Epithelial cell of esophagus (primary cell): ENCODE measurements at regions not wholly inside any gene's neighbourhood (a gene's known extent, or its start where the extent isn't known, plus 50 kb on each side); places are given as distances from the start of the nearest gene placed in this dataset.

Experiments used
- DNase-seq: peaks from one replicate; pipeline ENCODE4 v3.0.0; 2010; ENCODE audit warnings: low read depth
- H3K4me3 ChIP-seq: 2 replicates; pipeline ENCODE4 v1.5.1; 2011; ENCODE audit warnings: mild to moderate bottlenecking, low read length, control low read depth
- TF ChIP-seq, protein P1 (sequence below): IDR thresholded peaks from 2 replicates; pipeline ENCODE4 v1.5.1; 2011; ENCODE audit warnings: low read depth, mild to moderate bottlenecking, low read length, control low read depth, inconsistent platforms; ENCODE audit not compliant: insufficient read depth; ENCODE audit errors: missing control alignments

DNA sequence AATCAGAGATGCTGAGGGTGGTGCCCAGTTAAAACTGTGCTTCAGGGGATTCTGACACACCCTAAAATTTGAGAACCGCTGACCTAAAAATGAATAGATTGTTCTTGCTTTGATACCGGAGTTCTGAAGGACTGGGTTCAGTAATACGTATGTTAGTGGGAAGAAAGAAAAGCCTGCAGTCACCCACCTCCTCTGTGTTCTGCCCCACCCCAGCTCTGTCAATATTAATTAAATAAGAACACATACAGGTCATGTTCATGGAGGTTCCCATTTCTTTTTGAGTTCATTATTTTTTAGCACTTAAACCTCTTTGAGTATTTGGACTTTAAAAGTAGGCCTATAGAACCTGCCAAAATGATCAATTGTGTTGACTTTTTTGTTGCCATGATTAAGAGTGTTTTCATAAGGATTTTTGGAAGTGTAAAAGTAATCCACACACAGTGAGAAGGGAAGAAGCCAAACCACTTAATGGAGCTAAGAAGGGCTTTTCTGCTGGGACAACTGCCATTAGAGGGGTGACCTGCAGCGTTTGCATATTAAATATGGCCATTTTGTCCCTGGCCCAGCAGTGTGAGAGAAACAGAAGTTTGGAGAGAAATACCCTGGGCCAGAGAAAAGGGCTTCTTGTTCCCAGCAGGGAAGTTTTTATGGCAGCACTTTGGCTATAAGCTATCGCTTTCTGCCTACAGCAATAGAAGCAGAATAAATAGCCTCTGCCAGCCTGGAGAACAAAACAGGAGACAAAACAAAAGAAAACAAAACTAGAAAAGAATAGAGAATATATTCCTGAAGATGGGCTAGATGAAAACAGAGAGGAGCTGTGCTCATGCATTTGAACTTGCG is 80.7 kb upstream of the RNF152 start:
- no peak for DNase-seq
- no peak overlapping the region for H3K4me3 ChIP-seq
- TF ChIP-seq, protein P1, sequence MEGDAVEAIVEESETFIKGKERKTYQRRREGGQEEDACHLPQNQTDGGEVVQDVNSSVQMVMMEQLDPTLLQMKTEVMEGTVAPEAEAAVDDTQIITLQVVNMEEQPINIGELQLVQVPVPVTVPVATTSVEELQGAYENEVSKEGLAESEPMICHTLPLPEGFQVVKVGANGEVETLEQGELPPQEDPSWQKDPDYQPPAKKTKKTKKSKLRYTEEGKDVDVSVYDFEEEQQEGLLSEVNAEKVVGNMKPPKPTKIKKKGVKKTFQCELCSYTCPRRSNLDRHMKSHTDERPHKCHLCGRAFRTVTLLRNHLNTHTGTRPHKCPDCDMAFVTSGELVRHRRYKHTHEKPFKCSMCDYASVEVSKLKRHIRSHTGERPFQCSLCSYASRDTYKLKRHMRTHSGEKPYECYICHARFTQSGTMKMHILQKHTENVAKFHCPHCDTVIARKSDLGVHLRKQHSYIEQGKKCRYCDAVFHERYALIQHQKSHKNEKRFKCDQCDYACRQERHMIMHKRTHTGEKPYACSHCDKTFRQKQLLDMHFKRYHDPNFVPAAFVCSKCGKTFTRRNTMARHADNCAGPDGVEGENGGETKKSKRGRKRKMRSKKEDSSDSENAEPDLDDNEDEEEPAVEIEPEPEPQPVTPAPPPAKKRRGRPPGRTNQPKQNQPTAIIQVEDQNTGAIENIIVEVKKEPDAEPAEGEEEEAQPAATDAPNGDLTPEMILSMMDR: no peak

- TF ChIP-seq, protein P1: no peak
- no peak for DNase-seq
- H3K4me3 ChIP-seq: no peak overlapping the region
Observed at GRCh38 chr18:61972389-61973264, 79.8 kb upstream of the RNF152 start.

GRCh38 chr18:61967252-61967891 is 74.6 kb upstream of the RNF152 start:
- H3K4me3 ChIP-seq: no peak overlapping the region
- TF ChIP-seq, protein P1: no peak
- DNase-seq: no peak

GRCh38 chr18:61965311-61965710 is 72.5 kb upstream of the RNF152 start:
- TF ChIP-seq, protein P1: no peak
- DNase-seq: no peak
- no peak overlapping the region for H3K4me3 ChIP-seq

DNA sequence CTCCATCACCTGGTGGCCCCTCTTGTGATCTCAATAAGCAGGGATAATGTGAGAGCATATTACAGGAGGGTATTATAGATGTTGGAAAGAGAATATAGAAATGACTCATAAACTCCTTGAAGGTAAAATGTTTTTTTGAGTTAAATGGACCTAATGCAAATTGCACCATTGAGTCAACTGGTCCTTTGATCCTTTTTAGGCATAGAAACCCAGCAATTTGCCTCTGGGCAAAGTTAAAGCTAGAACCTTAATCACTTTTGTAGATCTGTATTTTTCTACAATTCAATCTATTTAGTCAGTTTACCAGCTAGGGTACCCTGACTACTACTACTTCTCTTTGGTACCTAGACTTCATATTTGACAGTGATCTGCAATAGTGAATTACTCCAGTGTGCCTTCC is 71.8 kb upstream of the RNF152 start:
- DNase-seq: no peak
- no peak overlapping the region for H3K4me3 ChIP-seq
- TF ChIP-seq, protein P1: no peak

GRCh38 chr18:61963705-61964104 is 70.9 kb upstream of the RNF152 start:
- no peak for DNase-seq
- TF ChIP-seq, protein P1: no peak
- H3K4me3 ChIP-seq: no peak overlapping the region
